ENCODE measurements at regions not wholly inside any gene's neighbourhood (a gene's known extent, or its start where the extent isn't known, plus 50 kb on each side); places are given as distances from the start of the nearest gene placed in this dataset.

- TF ChIP-seq CTCF (IDR thresholded peaks at IDR 0.05; ENCODE audit: borderline replicate concordance, extremely low read depth, low read length, poor library complexity, severe bottlenecking) (no peak), EZH2 (IDR thresholded peaks at IDR 0.05; ENCODE audit: borderline replicate concordance, low read depth, low read length, severe bottlenecking) (no peak)
These were observed 206.7 kb upstream of the KCTD7 start for GRCh38 chr7:66421830-66422475.

Data from DND-41 (cell line).